DMS153 (cell line): ENCODE measurements at regions not wholly inside any gene's neighbourhood (a gene's known extent, or its start where the extent isn't known, plus 50 kb on each side); places are given as distances from the start of the nearest gene placed in this dataset.
A peak's percentile ranks its signal among the peaks of the same experiment; 100 is the strongest.

Experiments
- DNase-seq: peaks from one replicate; lab custom pipeline; 2025; lab: John Stamatoyannopoulos, UW

DNA sequence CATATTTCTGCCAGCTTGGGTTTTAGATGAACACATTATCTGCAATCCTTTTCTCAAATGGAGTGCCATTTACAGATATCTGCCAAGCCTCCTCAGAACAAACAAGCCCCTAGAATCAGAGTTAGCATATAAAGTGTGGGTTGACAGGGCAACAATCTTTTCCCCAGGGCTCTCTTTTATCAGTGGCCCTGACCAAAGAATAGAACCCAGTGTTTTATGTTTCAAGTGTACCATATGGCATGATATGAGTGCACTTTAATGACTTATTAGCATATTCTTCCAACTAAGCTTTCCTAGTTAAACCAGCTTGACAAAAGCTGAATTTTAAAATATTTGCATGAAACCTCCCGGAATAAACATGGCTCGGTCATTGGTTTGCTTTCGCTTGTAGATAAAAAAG is 57.3 kb downstream of the EVX1 start:
- DNase-seq = no peak

DNA sequence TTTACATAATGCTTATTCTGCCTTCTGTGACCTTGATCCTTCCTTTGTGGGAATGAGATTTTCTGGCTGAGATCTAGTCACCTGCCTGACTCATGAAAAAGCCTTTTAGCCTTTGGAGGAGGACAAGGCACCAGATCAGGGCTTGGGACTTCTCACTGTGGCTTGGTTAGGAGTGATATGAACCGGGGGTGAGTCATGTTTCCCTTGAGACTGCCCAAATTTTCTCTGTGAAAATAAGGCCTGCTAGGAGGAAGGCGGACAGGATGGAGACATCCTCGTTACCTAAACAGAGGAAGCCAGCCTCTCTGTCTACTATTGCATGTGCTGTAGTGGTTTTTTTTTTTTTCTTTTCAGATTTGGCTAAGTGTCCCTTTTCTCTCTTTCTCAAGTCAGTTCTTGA is 57.8 kb downstream of the EVX1 start:
- DNase-seq = no peak

GRCh38 chr7:27302590-27302989 is 60.0 kb downstream of the EVX1 start:
- DNase-seq = no peak

GRCh38 chr7:27303026-27303425 is 60.4 kb downstream of the EVX1 start:
- DNase-seq = peak; percentile 8

DNA sequence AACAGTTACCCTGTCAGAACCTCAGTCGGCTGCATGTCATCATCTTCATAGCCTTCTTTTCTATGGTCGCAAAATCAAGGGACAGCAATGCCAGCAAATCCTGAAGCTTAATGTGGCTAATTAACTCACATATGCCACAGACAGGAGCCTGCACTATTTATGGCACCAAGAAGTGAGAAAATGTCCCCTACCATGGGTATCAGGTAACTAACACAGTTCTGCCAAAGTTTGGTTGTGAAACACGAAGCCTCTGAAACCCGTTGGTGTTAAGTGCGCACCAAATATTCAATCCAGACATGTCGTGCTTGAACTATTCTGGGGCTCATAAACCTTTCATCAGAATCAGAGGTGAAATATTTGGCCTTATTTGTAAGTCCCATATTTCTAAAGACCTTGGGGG is 63.3 kb downstream of the EVX1 start:
- DNase-seq = no peak

DNA sequence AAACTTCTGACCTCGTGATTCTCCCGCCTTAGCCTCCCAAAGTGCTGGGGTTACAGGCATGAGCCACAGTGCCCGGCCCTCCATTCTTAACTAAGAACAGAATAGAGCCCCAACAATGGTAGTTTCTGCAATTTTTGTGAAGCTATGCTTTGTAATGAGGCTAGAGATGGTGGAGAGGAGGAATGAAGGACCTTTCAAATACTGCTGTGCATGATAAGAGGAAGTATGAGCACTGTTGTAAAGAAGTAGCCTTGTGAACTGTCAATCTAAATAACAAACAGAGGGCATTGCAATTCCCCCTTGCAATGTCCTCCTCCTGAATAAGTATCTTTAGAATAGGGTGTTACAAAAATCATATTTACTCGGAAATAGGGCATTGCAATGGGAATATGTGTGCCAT is 70.2 kb downstream of the EVX1 start:
- no peak for DNase-seq

DNA sequence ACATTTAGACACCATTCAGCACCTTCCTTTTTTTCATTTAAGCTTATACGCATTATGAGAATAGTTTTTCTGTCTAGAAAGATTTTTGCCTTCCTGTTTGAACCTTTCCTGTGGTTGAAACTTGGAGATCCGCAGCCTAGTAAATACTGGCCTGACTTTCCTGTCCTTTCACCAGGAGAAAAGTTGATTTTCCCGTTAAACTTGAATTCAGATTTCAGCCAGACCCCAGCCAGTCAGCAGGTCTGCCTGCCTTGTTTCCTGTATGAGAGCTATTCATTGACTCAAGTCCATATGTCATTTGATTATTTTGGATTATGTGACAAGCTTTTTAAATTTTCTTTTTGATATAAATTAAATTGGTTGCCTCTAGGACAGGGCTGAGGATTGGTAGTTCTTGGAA is 71.5 kb downstream of the EVX1 start:
- DNase-seq = no peak

DNA sequence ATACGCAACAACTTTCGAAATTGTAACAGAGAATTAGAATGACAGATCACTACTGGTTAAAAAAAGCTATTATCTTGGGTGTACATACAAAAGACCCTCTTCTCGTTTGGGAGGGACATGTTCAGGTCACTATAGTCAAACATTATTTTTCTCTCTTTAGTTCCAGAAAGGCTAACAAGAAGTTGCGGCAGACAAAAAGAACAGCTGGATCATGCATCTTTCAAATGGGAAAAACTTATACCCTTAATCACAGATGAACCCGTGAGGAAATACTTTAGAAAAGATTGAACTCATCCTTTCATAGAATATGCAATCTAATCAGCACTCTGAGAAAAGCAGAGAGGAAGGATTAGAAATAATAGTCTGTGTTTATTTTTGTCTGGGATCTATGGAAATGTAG is 72.5 kb downstream of the EVX1 start:
- DNase-seq = no peak

DNA sequence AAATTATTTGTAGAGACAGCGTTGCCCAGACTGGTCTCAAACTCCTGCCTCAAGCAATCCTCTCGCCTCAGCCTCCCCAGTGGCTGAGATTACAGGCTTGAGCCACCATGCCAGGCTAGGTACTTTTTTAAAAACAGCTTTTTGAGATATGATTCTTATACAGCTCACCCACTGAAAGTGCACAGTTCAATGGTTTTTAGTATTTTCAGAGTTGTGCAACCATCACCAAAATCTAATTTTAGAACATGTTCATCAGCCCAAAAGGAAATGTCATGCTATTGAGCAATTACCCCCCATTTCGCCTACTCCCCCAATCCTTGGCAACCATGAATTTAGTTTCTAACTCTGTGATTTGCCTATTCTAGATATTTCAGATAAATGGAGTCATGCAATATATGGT is 73.7 kb downstream of the EVX1 start:
- DNase-seq = no peak

DNA sequence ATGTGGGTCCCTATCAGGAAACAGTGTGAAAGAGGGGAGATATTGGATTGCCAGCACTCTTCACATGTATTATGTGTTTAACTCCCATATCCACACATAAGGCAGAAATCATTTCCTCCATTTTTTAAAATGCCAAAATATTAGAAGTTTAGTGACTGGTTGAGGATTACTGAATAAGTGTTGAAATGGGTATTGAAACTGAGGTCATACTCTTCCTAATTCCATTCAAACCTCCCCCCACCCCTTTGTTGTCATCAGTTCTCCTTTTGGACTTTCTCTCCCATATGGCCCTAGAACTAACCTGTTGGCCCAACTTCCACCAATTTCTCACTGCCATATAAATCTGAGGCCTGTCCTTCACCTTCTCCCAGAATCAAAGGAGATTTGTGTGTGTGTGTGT is 81.6 kb downstream of the EVX1 start:
- no peak for DNase-seq

- no peak for DNase-seq
These were observed 87.3 kb downstream of the EVX1 start for GRCh38 chr7:27329909-27330308.

- no peak for DNase-seq
These were observed 96.9 kb downstream of the EVX1 start for GRCh38 chr7:27339478-27339877.

GRCh38 chr7:27344471-27344870 is 101.9 kb downstream of the EVX1 start:
- DNase-seq = no peak

DNA sequence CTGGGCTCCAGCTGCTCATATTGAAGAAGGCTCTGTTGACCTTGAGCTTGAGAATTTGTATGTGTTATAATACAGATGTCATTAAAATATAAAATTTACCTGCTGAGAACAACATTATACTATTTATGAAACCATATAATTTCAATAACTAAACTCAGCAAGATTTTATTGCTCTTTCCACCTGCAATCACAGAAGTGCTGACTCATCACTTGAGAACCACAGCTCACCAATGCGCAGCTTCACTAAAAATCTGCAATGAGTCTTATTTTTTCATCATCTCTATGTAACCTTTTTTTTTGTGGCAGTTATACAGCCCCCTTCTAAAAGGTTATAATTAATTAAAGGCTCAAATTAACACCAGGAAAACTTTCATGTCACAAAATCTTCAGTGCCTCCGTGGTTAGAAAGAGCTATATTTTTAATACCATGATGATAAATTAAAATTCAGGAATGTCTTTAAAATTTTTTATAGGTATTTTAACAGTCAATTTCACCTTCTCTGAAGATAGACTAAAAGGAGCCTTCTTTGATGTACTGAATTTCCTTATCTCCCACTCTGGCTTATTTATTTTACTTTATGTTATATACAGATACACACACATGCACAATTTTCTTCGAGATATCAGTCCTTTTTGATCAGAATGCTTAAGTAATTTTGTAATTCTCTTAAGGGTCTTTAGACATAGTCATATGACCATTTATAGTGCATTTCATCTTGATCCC is 102.7 kb downstream of the EVX1 start:
- no peak for DNase-seq

DNA sequence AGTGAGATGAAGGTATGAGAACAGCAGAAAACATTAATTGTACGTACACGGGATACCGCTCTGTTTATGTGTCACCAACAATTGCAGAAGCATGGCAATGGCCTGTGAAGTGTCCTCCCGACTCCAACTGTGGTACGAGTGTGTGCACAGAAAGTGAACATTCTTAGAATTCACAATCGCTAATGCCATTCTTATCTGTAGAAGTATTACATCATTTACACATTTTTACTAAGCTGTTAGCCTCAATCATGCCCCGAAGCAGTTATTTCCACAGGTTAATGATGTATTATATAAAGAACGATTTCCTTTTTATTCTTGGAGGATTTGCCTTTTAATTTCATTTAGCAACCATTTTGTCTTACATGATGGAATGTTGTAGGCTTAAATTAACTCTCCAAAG is 103.4 kb downstream of the EVX1 start:
- DNase-seq = no peak

- peak; percentile 30 for DNase-seq
These were observed 104.1 kb downstream of the EVX1 start for GRCh38 chr7:27346531-27347275.

GRCh38 chr7:27347276-27347640 is 104.7 kb downstream of the EVX1 start:
- DNase-seq = no peak

DNA sequence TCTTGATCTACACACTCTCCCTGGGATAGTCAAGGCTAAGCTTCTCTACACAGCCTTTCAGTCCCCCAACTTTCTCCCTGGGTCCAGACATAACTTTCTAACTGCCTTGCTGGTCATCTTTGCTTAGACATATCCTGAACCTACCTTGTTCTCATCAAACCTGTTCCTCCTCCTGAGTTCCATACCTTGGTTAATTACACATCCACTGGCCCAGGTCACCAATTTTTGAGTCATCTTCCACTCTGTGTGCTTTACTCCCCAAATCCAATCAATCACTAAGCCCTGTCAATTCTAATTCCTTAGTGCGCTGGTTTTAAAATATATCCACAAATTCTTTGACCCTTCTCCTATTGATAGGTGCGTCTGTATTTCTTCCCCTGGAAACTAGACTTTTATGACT is 107.0 kb downstream of the EVX1 start:
- no peak for DNase-seq

DNA sequence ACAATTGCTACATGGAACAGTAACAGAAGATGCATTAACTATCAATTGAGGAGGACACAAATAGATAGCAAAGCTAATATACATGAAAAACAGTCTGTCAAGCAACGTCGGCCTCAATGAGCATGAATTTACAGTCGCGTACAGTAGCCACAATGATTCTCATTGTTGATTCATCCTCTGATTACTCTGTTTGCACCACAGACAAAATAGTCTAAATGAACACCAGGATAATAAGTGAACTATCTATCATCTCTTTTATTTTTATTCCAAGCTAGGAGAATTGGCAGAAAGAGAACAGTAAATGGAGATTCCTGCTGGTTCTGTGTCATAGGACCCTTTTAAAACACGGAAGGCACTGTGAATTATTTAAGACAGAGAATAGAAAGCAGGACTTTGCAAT is 108.5 kb downstream of the EVX1 start:
- DNase-seq = no peak

DNA sequence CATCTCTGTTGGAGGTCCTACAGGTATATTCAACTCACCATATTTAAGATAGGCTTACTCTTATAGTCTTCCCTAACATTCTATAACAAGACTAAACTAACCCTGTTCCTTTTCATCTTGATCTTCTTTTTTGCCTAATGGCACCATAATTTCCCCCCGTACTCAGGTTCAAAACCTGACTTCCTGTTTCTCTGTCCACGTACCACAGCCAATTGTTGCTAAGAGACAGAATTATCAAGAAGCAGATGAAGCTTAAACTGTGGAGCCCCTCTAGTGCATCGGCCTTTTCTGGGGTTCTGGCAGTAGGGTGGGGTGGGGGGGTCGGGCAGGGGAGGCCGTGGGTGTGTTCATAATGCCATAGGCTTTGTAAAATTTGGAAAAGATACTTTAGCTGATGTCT is 109.2 kb downstream of the EVX1 start:
- DNase-seq = no peak

GRCh38 chr7:27359181-27360125 is 116.9 kb downstream of the EVX1 start:
- DNase-seq = no peak

GRCh38 chr7:27361522-27361921 is 118.9 kb downstream of the EVX1 start:
- no peak for DNase-seq

GRCh38 chr7:27362026-27362425 is 119.4 kb downstream of the EVX1 start:
- no peak for DNase-seq
